H7 (cell line): ENCODE measurements at regions not wholly inside any gene's neighbourhood (a gene's known extent, or its start where the extent isn't known, plus 50 kb on each side); places are given as distances from the start of the nearest gene placed in this dataset.

Experiments
- DNase-seq: peaks from one replicate; pipeline ENCODE4 v3.0.0; 2012
- H3K27me3 ChIP-seq: 2 replicates; pipeline ENCODE4 v1.6.0; 2011; ENCODE audit warnings: mild to moderate bottlenecking, low read length; ENCODE audit not compliant: control insufficient read depth, insufficient read depth
- H3K36me3 ChIP-seq: replicated peaks from 2 replicates; pipeline ENCODE4 v1.5.1; 2011; ENCODE audit warnings: low read length; ENCODE audit not compliant: control insufficient read depth, insufficient read depth
- H3K4me3 ChIP-seq: 2 replicates; pipeline ENCODE4 v1.5.1; 2011; ENCODE audit warnings: low read depth, mild to moderate bottlenecking, control low read depth, low read length, moderate library complexity; ENCODE audit not compliant: insufficient read depth

DNA sequence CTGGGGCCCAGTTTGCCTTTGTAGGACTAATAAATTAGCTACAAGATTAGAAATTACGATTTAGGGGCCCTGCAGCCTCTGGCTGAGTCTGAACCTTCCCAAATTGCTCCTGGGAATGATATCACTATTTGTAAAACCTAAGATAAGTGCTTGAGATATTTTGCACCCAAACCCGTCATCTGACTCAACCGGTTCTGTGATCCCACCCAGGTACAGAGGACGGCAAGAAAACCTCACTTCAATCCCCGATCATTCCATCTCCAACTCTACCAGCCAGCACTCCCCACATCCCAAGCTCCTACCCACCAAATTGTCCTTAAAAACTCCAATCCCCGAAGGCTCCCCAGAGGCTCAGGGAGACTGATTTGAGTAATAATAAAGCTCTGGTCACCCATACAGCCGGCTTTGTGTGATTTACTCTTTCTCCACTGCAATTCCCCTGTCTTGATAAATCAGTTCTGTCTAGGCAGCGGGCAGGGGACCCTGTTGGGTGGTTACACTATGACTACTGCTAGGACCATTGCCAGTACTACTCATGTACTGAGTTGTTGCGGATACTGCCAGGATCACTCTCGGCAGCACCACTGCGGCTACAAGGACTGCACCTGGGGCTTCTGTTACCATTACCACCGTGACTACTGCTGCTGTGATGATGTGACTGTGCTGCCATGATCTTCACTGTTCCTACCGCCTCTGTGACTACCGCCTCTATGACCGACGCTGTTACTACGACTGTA, 73.1 kb downstream of the IRF8 start:
- H3K4me3 ChIP-seq, result no peak overlapping the region
- no peaks in the 10 kb centered on the region for H3K36me3 ChIP-seq
- no peak for DNase-seq
- H3K27me3 ChIP-seq, result no peaks in the 10 kb centered on the region

DNA sequence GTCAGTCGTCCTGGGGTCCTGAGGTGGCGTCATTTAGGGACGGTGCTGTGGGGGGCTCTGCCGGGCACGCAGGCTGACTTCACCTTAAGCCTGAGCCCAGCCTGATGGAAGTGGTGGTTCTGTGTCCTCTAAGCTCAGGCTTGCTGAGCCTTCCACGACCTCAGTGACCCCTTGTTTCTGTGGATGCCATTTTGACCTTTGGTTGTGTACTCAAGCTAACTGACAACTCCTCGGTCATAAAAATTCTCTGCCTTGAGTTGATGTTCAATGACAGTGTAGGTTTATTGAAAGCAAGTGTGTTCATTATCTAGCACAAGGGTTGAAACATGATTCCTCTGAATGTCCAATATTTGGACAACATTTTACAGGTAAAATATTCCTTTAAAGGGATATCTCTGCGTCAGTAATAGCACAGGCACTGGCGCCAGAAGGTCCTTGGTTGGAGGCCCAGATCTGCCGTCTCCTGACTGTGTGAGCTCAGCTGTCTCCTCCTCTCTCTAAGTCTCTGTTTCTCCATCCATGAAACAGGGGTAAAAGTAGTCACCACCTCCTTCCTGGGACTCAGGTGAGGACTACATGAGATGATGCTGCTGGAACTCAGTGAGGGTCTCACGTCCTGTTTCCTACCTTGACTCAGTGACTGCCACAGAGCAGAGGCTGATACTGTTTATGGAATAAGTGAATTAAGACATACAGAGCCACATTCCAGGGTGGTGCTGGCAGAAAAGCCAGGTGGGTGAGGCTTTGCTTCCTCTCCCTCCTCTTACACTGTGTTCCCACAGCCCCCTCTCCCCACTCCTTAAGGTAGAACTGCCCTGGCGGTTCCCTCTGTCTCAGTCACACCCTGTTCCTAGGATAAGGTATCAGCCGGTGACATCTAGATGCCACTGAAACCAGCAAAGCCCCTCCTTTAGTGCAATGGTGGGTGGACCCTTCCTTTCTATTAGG, 75.7 kb downstream of the IRF8 start:
- Histone ChIP-seq H3K4me3 (no peak overlapping the region), H3K36me3 (no peaks in the 10 kb centered on the region), H3K27me3 (no peaks in the 10 kb centered on the region)
- no peak for DNase-seq

DNA sequence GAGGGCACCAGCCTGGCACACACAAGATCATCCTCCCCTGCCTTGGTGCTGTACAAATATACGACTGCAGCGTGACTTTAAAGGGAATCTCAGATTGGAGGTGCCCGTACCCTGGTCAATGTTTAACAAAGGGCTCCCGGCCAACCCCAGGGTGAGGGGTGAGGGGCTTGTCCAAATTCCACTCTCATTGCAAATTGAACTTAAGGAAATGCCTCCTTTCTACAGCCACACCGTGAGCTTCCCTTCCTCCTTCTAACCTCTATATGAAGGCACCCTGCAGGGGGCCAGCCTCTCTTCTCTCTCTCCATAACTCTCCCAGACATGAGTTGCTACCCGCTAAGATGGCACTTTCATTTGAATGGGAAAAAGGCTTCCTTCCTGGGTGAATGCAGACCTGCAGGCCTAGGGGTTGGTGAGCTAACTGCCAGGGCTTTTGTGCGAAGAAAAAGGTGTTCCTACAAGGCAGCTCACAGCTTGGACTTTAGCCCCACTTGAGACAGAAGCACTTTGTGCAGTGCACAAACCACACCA, 76.6 kb downstream of the IRF8 start:
- H3K27me3 ChIP-seq, result no peaks in the 10 kb centered on the region
- DNase-seq, result no peak
- H3K4me3 ChIP-seq, result no peak overlapping the region
- no peaks in the 10 kb centered on the region for H3K36me3 ChIP-seq

DNA sequence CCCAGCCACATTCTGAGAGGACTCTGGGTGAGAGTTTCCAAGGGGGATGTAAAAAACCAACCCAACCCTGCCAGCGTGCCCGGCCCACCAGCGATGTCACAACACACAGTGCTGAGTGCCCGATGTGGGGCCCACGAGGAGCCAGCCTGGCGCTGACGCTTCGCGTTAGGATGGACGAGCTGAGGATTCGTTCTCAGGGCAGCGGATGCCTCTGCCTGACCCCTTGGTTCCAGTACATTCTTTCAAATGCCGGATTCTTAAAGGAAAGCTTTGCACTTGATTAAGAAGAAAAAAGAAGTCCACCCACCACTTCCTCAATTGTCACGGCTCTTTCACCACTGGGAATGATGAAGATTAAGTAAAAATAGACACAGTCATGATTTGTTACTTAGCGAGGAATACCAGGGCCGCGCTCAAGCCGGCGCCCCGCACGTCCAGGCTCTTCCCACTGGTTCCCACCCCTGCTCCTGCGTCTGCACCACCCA, 79.4 kb downstream of the IRF8 start:
- no peak for DNase-seq
- Histone ChIP-seq H3K4me3 (no peak overlapping the region), H3K27me3 (no peaks in the 10 kb centered on the region), H3K36me3 (no peaks in the 10 kb centered on the region)

DNA sequence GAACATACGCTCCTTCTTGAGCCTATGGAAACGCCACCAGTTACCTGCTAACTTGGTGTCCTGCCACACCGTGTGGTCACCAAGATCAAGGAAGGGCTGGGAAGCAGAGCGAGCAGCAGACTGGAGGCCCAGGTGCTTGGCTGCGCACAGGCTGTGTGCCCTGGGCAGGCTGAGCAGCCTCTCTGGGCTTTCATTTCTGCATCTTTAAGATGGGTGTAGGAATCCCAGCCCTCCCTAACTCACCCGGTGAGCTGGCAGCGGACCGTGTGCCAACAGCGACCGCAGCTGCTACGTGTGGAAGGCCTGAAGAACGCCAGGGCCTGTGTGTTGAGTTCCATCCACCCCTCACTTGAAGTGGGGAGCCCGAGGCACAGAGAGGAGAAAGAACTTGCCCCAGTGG, 80.0 kb downstream of the IRF8 start:
- H3K4me3 ChIP-seq, result no peak overlapping the region
- no peaks in the 10 kb centered on the region for H3K27me3 ChIP-seq
- no peak for DNase-seq
- H3K36me3 ChIP-seq, result no peaks in the 10 kb centered on the region

DNA sequence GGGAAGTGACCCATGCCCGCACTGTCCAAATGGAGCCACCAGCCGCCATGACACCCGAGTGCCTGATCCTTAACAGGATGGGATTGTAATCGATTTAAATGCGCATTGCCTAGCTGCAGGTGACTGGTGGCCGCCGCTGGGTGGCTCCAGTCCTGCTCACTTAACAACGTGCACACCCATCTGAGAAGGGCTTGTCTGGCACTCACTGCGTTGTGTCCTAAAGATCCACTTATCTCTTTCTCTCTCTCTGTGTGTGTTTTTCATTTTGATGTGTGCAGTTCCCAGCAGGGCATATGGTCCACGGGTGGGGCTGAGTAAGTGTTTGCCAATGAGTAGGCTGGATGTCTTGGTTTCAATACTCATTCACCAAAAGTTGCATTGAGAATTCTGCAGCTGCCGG, 80.6 kb downstream of the IRF8 start:
- no peaks in the 10 kb centered on the region for H3K36me3 ChIP-seq
- DNase-seq, result no peak
- H3K27me3 ChIP-seq, result no peaks in the 10 kb centered on the region
- no peak overlapping the region for H3K4me3 ChIP-seq

DNA sequence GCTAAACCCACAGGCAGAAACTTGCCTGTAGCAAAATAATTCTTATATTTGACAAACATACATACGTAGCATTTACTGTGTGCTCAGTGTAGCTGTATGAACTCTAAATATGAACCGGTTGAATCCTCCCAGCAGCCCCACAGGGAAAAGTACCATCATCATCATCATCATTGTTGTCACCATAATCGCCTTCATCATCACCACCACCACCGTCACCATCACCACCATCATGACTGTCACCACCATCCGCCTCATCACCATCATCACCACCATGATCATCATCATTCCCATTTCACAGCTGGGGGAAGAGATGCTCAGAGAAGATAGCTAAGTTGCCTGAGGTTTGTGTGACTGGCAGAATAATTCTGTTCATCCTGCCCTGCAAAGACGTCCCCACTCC, 81.7 kb downstream of the IRF8 start:
- H3K27me3 ChIP-seq, result no peaks in the 10 kb centered on the region
- H3K36me3 ChIP-seq, result no peaks in the 10 kb centered on the region
- no peak for DNase-seq
- H3K4me3 ChIP-seq, result no peak overlapping the region

DNA sequence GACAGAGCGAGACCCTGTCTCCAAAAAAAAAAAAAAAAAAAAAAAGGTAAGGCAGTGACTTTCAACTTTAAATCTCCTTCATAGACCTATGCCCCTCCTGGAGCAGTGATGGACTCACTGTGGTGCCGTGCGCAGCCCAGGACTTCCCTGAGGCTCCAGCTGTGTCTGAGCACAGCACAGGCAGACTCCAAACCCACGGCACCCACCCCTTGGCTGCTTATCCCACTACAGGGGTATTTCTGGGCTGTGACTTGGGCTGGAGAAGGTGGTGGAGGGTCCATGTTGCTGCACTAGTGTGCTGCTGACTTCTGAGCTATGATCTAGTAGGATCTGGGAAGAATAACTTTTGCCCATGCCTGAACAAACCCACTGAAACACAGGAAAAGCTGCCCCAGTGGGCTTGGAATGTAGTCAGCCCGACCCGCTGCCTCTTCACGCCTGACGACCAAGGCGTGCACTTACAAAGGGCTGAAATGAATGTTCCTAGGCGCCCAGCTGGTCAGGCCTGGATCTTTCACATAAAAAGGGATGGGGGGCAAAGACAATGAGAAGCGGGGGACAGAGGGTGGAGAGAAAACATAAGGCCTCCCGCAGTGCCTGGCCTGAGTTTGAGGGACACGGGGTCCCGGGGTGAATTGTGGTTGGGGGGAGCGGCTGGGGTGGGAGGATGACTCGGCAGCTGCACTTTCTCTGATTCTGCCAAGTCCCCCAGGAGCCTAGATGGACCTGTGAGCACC, 83.0 kb downstream of the IRF8 start:
- Histone ChIP-seq H3K27me3 (no peaks in the 10 kb centered on the region), H3K36me3 (no peaks in the 10 kb centered on the region), H3K4me3 (no peak overlapping the region)
- DNase-seq, result no peak

DNA sequence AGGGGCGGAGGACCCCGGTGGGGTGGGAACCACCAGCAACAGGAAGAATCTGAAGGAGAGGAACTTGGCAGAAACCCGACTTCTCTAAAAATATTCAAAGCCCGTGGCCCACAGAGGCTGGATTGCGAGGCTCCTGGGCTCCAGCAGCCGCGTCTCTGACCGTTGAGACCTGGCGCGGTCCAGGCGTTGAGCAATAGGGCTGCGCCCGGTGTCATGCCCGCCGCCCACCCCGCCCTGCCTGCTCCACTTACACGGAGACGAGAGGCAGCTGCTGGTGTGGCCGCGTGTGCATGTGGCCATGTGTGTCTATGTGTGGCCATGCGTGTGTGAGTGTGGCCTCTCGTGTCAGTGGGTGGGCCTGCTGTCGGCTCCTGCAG, 83.6 kb downstream of the IRF8 start:
- Histone ChIP-seq H3K27me3 (no peaks in the 10 kb centered on the region), H3K36me3 (no peaks in the 10 kb centered on the region), H3K4me3 (no peak overlapping the region)
- DNase-seq, result no peak

DNA sequence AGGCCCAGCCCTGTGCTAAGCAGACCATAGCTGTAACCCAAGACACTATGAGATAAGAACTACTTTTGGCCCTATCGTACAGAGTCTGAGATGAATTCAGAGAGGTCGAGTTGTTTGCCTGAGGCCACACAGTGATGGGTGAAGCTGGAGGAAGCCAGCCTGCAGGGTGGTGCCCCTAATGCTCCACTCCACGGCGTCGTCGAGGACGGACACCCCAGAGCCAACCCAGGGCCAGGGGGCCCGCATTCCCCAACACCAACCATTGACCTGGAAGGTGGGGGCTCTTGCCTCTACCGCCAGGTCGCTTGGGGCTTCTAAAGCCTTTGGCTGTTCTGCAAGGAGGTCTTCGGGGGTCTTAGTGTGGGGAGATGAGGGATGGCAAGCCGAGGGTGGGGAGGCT, 84.1 kb downstream of the IRF8 start:
- Histone ChIP-seq H3K4me3 (no peak overlapping the region), H3K27me3 (no peaks in the 10 kb centered on the region)
- DNase-seq, result no peak

DNA sequence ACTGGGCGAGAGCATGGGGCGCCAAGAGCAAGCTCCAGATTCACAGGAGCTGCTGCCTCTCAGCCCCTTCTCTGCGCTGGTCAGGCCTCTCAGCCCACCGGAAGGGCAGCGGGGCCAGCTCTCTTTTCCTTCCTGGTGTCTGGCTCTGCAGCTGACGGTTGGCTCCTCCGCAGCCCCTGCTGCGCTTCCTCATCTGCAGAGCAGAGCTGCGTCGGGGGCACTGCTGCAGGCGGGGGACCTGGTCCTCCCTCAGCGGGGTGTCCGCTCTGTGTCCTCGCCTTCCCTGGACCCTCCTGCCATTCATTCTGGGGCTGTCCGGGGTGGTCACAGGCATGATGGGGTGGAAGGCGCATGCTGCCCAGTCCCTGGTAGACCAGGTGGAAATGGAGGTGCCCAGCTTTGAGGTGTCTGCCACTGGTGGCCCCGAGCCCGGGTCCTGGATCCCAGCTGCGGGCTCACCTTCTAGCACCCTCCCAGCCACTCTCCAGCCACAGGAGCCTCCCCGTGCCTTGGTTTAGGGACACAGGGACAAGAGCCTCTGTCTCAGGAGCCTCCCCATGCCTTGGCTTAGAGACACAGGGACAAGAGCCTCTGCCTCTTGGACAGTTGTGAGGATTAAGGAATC, 84.8 kb downstream of the IRF8 start:
- Histone ChIP-seq H3K36me3 (no peaks in the 10 kb centered on the region), H3K27me3 (no peaks in the 10 kb centered on the region), H3K4me3 (no peak overlapping the region)
- DNase-seq, result no peak

More for the DNA sequence above, 84.1 kb downstream of the IRF8 start:
- no peaks in the 10 kb centered on the region for H3K36me3 ChIP-seq

DNA sequence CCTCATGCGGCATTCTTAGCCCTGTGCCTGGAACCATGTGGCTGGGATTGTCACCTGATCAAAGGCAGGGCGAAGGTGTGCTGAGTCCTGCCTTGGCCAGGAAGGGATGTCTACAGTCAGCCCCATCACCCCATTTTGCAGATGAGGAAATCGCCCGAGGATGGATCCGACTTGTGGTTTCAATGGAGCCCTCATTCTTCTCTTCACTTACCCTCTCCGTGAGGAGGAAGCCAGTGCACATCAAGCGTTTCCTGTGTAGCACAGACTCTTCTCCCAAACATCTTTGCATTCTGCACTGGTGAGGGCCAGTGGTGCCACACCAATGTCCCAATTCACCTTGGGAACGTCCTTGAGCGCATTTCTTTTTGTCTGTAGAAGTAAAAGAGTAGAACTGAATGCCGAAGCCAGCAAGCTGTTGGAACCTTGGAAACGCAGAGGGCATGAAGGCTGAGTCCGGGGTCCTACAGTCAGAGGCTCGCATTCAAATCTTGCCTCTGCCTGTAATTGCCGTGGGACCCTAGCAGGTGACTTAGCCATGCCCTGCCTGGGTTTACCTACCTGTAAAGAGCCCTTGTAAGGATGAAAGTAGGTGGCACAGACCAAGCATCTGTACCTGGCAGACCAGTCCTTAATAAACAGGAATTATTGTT, 85.4 kb downstream of the IRF8 start:
- H3K36me3 ChIP-seq, result no peaks in the 10 kb centered on the region
- no peak overlapping the region for H3K4me3 ChIP-seq
- no peaks in the 10 kb centered on the region for H3K27me3 ChIP-seq
- no peak for DNase-seq

DNA sequence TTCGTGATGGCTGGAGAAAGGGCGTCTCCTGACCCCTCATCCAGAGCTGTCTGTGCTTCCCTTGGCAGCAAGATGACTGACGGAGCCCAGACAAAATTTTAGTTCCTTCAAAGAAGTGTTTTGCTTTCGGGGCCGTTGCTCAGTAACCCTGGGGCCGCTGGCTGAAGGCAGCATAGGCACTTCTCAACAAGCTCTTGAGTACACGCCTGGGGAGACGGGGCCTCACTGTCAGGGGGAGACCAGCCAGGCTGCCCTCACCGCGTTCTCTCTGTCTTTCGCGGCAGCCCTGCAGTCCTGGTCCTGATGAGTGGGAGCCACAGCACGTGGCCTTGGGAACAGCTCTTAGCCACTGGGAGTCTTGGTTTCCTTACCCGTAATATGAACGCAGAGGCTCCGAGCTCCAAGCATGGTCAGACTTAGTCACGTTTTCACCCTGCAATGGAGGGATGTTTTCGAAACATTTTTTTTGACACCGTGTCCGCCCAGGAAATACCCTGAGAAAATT, 86.0 kb downstream of the IRF8 start:
- no peaks in the 10 kb centered on the region for H3K36me3 ChIP-seq
- no peaks in the 10 kb centered on the region for H3K27me3 ChIP-seq
- DNase-seq, result no peak
- no peak overlapping the region for H3K4me3 ChIP-seq
